Hepatocyte (in vitro differentiated cells): ENCODE measurements at regions not wholly inside any gene's neighbourhood (a gene's known extent, or its start where the extent isn't known, plus 50 kb on each side); places are given as distances from the start of the nearest gene placed in this dataset.

Experiments
- DNase-seq: peaks from one replicate; pipeline ENCODE4 v3.0.0-alpha.2; 2016; ENCODE audit warnings: low spot score
- H2AFZ ChIP-seq: fragments of 200-600 bp; sonication (generic); 2 replicates; pipeline ENCODE4 v1.6.0; 2016; ENCODE audit warnings: antibody characterized with exemption, mild to moderate bottlenecking
- H3K27ac ChIP-seq: fragments of 200-600 bp; sonication (generic); 2 replicates; pipeline ENCODE4 v1.5.1; 2016; ENCODE audit warnings: mild to moderate bottlenecking
- H3K27me3 ChIP-seq: fragments of 200-600 bp; sonication (generic); 2 replicates; pipeline ENCODE4 v1.6.1; 2016
- H3K36me3 ChIP-seq: fragments of 200-600 bp; sonication (generic); replicated peaks from 2 replicates; pipeline ENCODE4 v1.5.1; 2016; ENCODE audit warnings: low read depth; ENCODE audit not compliant: insufficient read depth
- H3K4me1 ChIP-seq: fragments of 200-600 bp; sonication (generic); 2 replicates; pipeline ENCODE4 v1.5.1; 2016; ENCODE audit warnings: mild to moderate bottlenecking, moderate library complexity; ENCODE audit not compliant: insufficient read depth
- H3K4me2 ChIP-seq: fragments of 200-600 bp; sonication (generic); 2 replicates; pipeline ENCODE4 v1.6.0; 2016
- H3K4me3 ChIP-seq: fragments of 200-600 bp; sonication (generic); 2 replicates; pipeline ENCODE4 v1.5.1; 2016; ENCODE audit warnings: mild to moderate bottlenecking
- H3K79me2 ChIP-seq: fragments of 200-600 bp; sonication (generic); 2 replicates; pipeline ENCODE4 v1.6.0; 2017; ENCODE audit warnings: mild to moderate bottlenecking
- H3K9me2 ChIP-seq: fragments of 200-600 bp; sonication (generic); replicated peaks from 2 replicates; pipeline ENCODE4 v1.6.0; 2017; ENCODE audit warnings: mild to moderate bottlenecking; ENCODE audit not compliant: insufficient read depth
- H3K9me3 ChIP-seq: fragments of 200-600 bp; sonication (generic); 2 replicates; pipeline ENCODE4 v1.5.1; 2016; ENCODE audit warnings: low read depth, mild to moderate bottlenecking
- H4K20me1 ChIP-seq: fragments of 200-600 bp; sonication (generic); 2 replicates; pipeline ENCODE4 v1.6.0; 2016; ENCODE audit warnings: mild to moderate bottlenecking; ENCODE audit not compliant: insufficient read depth, poor library complexity, severe bottlenecking
- EZH2 ChIP-seq: fragments of 200-600 bp; sonication (generic); IDR thresholded peaks from 2 replicates; pipeline ENCODE4 v1.6.1; 2016; ENCODE audit warnings: antibody characterized with exemption, mild to moderate bottlenecking, borderline replicate concordance
- EZH2phosphoT487 ChIP-seq: fragments of 200-600 bp; sonication (generic); IDR thresholded peaks from one replicate; pipeline ENCODE4 v1.6.1; 2018; ENCODE audit warnings: antibody characterized with exemption, mild to moderate bottlenecking, low read depth, moderate library complexity; ENCODE audit not compliant: unreplicated experiment, severe bottlenecking
- WGBS: methylation state at CpG from one replicate; pipeline ENCODE4 v1.1.6; 2016; ENCODE audit warnings: low lambda C conversion rate; ENCODE audit errors: missing lambda C conversion rate; 5-methylcytosine and 5-hydroxymethylcytosine counted together
- TF ChIP-seq, protein P1 (sequence below): fragments of 200-600 bp; sonication (generic); IDR thresholded peaks from 2 replicates; pipeline ENCODE4 v1.5.1; 2016; ENCODE audit warnings: antibody characterized with exemption, mild to moderate bottlenecking; ENCODE audit not compliant: poor library complexity

DNA sequence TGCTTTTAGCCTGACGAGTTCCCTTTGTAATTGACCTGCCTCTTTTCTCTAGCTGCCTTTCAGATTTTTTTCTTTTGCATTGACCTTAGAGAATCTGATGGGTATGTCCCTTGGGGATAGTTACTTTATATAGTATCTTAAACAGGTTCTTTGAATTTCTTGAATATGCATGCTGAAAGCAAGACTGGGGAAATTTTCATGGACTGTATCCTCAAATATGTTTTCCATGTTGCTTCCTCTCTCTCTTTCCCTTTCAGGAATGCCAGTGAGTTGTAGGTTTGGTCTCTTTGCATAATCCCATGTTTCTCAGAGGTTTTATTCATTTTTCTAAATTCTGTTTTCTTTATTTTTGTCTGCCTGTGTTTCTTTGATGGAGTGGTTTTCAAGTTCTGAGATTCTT, 81.8 kb upstream of the CPNE4 start:
- H2AFZ ChIP-seq, result no peak overlapping the region
- no peaks in the 10 kb centered on the region for H4K20me1 ChIP-seq
- H3K4me2 ChIP-seq, result no peak overlapping the region
- DNase-seq, result no peak
- no peak overlapping the region for H3K27ac ChIP-seq
- no peak overlapping the region for H3K4me3 ChIP-seq
- H3K4me1 ChIP-seq, result no peaks in the 10 kb centered on the region
- no peaks in the 10 kb centered on the region for H3K36me3 ChIP-seq
- no peaks in the 10 kb centered on the region for H3K9me2 ChIP-seq
- no peaks in the 10 kb centered on the region for H3K9me3 ChIP-seq
- no peaks in the 10 kb centered on the region for H3K79me2 ChIP-seq
- 94% methylated on average over 1 of the region's 1 CpG for whole genome bisulfite sequencing
- no peaks in the 10 kb centered on the region for H3K27me3 ChIP-seq
- TF ChIP-seq EZH2phosphoT487 (no peak), EZH2 (no peak)
- TF ChIP-seq, protein P1, sequence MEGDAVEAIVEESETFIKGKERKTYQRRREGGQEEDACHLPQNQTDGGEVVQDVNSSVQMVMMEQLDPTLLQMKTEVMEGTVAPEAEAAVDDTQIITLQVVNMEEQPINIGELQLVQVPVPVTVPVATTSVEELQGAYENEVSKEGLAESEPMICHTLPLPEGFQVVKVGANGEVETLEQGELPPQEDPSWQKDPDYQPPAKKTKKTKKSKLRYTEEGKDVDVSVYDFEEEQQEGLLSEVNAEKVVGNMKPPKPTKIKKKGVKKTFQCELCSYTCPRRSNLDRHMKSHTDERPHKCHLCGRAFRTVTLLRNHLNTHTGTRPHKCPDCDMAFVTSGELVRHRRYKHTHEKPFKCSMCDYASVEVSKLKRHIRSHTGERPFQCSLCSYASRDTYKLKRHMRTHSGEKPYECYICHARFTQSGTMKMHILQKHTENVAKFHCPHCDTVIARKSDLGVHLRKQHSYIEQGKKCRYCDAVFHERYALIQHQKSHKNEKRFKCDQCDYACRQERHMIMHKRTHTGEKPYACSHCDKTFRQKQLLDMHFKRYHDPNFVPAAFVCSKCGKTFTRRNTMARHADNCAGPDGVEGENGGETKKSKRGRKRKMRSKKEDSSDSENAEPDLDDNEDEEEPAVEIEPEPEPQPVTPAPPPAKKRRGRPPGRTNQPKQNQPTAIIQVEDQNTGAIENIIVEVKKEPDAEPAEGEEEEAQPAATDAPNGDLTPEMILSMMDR, result no peak

DNA sequence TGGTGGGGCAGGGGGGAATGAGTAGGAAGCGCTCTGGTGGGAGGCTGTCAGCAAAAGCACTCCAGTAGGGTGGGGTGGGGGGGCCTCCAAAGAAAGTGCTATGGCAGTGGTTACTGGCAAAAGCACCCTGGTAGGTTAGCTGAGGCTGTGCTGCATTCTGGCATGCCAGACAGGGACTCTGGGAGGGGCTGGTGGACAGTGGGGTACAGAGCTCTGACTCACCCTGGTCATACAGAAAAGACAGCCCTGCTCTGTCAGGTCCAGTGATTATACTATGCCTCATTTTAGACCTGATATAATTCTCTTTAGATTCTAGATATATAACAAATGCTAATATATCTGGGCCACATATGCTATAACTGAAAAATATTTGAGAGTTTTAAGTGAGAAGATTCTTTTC, 82.8 kb upstream of the CPNE4 start:
- Histone ChIP-seq H3K4me3 (no peak overlapping the region), H2AFZ (no peak overlapping the region), H3K4me2 (no peak overlapping the region), H3K9me3 (no peaks in the 10 kb centered on the region), H3K36me3 (no peaks in the 10 kb centered on the region), H3K27me3 (no peaks in the 10 kb centered on the region), H3K27ac (no peak overlapping the region), H3K79me2 (no peaks in the 10 kb centered on the region), H3K9me2 (no peaks in the 10 kb centered on the region), H4K20me1 (no peaks in the 10 kb centered on the region), H3K4me1 (no peaks in the 10 kb centered on the region)
- WGBS, result 89% methylated on average over 1 of the region's 1 CpG
- no peak for DNase-seq
- TF ChIP-seq EZH2phosphoT487, result no peak
- no peak for TF ChIP-seq EZH2

DNA sequence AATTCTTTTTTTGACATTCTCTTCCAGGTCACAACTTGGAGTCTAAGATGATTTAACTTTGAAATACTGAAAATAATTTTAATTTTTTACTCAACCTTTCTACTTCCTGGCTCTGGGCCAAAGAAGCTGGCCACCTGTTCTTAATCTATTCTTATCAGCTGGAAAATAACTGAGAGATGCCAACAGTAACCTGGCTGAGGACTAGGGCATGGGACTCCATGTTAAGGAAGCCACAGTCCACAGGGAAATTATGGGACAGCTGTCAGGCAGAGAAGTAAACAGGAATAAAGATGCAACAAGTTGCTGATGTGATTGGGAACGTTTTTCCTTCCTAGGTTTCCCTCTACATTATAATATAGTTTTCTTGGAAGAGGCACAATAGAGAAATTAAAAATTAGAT, 84.7 kb upstream of the CPNE4 start:
- H3K36me3 ChIP-seq, result no peaks in the 10 kb centered on the region
- no peak overlapping the region for H2AFZ ChIP-seq
- no peak overlapping the region for H3K4me2 ChIP-seq
- H3K27ac ChIP-seq, result no peak overlapping the region
- WGBS, result 63% methylated on average over 1 of the region's 1 CpG
- no peaks in the 10 kb centered on the region for H3K27me3 ChIP-seq
- no peak overlapping the region for H3K4me3 ChIP-seq
- H3K9me3 ChIP-seq, result no peaks in the 10 kb centered on the region
- no peaks in the 10 kb centered on the region for H4K20me1 ChIP-seq
- H3K4me1 ChIP-seq, result no peaks in the 10 kb centered on the region
- DNase-seq, result no peak
- TF ChIP-seq EZH2phosphoT487 (no peak), EZH2 (no peak)
- TF ChIP-seq, protein P1, result no peak
- H3K9me2 ChIP-seq, result no peaks in the 10 kb centered on the region
- no peaks in the 10 kb centered on the region for H3K79me2 ChIP-seq

DNA sequence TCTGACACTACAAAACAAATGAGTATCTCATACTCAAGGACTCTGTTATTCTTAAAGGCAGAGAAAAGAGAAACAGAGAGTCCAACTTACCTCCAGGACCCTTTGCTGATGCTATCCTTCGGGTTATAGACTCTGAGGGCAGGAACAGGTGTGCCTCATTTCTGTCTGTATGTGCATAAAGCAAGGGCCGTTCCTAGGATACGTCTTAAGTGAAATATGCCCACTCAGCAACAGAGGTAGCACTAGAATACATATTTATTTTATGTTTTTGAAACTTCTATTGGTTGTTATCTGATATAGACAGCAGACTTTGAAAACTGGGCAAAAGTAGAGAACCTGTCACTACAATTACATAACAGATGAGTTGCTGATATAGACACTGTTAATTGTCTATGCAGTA, 89.3 kb upstream of the CPNE4 start:
- no peak for DNase-seq
- Histone ChIP-seq H3K27me3 (no peaks in the 10 kb centered on the region), H3K36me3 (no peaks in the 10 kb centered on the region), H3K9me3 (no peaks in the 10 kb centered on the region), H2AFZ (no peak overlapping the region), H3K27ac (no peak overlapping the region), H3K4me1 (no peaks in the 10 kb centered on the region), H3K4me2 (no peak overlapping the region), H3K4me3 (no peak overlapping the region), H4K20me1 (no peaks in the 10 kb centered on the region), H3K79me2 (no peaks in the 10 kb centered on the region), H3K9me2 (no peaks in the 10 kb centered on the region)
- no peak for TF ChIP-seq EZH2
- TF ChIP-seq, protein P1, result no peak
- TF ChIP-seq EZH2phosphoT487, result no peak
- WGBS, result 82% methylated on average over 3 of the region's 3 CpGs
